ENCODE measurements at regions not wholly inside any gene's neighbourhood (a gene's known extent, or its start where the extent isn't known, plus 50 kb on each side); places are given as distances from the start of the nearest gene placed in this dataset.

DNA sequence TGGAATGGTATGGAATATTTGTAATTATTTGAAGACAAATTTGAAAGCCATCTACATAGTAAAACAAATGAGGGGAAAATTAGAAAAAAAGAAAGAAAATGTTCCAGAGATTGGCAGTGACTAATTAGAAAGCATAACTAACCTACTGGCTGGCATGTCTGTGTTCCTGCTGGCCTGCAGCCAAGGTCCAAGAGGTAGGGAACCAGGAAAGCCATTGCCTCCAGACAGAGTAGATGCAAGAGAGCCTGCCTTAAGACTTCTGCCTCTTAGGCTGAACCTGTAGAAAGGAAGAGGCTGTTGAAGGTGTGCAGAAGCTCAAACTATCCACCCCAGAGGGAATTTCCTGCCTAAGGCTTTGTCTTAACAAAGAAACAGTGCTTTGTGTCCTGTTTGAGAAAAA, 982.0 kb downstream of the SORCS1 start:
- H3K4me1 ChIP-seq (replicated peaks in 1 of 4; ENCODE audit: control insufficient read depth in 3 of 4, insufficient read depth in 4 of 4, low read length in 3 of 4): no peaks in the 10 kb centered on the region
- no peak overlapping the region for H3K14ac ChIP-seq (ENCODE audit: insufficient read length)
- H3K79me1 ChIP-seq (ENCODE audit: low read depth, low read length): no peaks in the 10 kb centered on the region
- H3K4me3 ChIP-seq (ENCODE audit: extremely low read depth in 1 of 4, insufficient read depth in 2 of 4, low read depth in 3 of 4, low read length in 4 of 4): no peak overlapping the region
- H2BK15ac ChIP-seq (ENCODE audit: low read length): no peak overlapping the region
- CTCF ChIA-PET (ENCODE audit: partially characterized antibody): interaction anchor here (1.6 kb wide), 1 partner anchor 10 kb away, joined by 7 read pairs; no protein-coding TSS in a partner anchor
- H4K91ac ChIP-seq (replicated peaks; ENCODE audit: insufficient read length, low read length): no peak overlapping the region
- no peak overlapping the region for H3K4ac ChIP-seq (replicated peaks; ENCODE audit: insufficient read length, low read depth, low read length)
- no peak overlapping the region for H2BK20ac ChIP-seq (ENCODE audit: low read length)
- no peaks in the 10 kb centered on the region for H3K36me3 ChIP-seq (ENCODE audit: control insufficient read depth in 2 of 4, insufficient read depth in 4 of 4, low read length in 3 of 4)
- H2BK12ac ChIP-seq (ENCODE audit: low read depth, low read length): no peak overlapping the region
- no peak overlapping the region for H2AFZ ChIP-seq (ENCODE audit: low read length)
- POLR2A ChIA-PET (ENCODE audit: partially characterized antibody): no interaction called here
- H3K9me3 ChIP-seq (ENCODE audit: insufficient read depth in 2 of 2, low read depth in 1 of 2, low read length in 1 of 2): no peaks in the 10 kb centered on the region
- no peak overlapping the region for H3K9ac ChIP-seq (replicated peaks in 1 of 4; ENCODE audit: extremely low read depth in 1 of 4, low read depth in 3 of 4, low read length in 3 of 4)
- no peak overlapping the region for H3K4me2 ChIP-seq (ENCODE audit: insufficient read depth in 1 of 2, low read depth in 2 of 2, low read length in 2 of 2)
- DNase-seq (ENCODE audit: low read depth in 1 of 2, low spot score in 2 of 2) (no peak), FAIRE-seq (no peak)
- H3K23me2 ChIP-seq (ENCODE audit: low read depth, low read length): no peaks in the 10 kb centered on the region
- no peaks in the 10 kb centered on the region for H4K20me1 ChIP-seq (replicated peaks in 1 of 2; ENCODE audit: control insufficient read depth in 1 of 2, insufficient read depth in 2 of 2, low read length in 2 of 2)
- H3K27me3 ChIP-seq (replicated peaks in 1 of 4; ENCODE audit: control insufficient read depth in 3 of 4, extremely low read depth in 1 of 4, insufficient read depth in 3 of 4, low read length in 3 of 4): no peaks in the 10 kb centered on the region
- H2AK5ac ChIP-seq (ENCODE audit: low read depth, low read length): no peak overlapping the region
- no peak overlapping the region for H2BK5ac ChIP-seq (ENCODE audit: low read depth, low read length)
- no peaks in the 10 kb centered on the region for H3K79me2 ChIP-seq (ENCODE audit: control insufficient read depth in 1 of 2, insufficient read depth in 2 of 2, low read length in 2 of 2)
- no peak overlapping the region for H3K18ac ChIP-seq (ENCODE audit: extremely low read depth, low read length)
- H3K56ac ChIP-seq (replicated peaks; ENCODE audit: insufficient read length, low read depth, low read length): no peak overlapping the region
- no peak overlapping the region for H3K23ac ChIP-seq (ENCODE audit: insufficient read length)
- TF ChIP-seq SUZ12 (IDR thresholded peaks at IDR 0.05; ENCODE audit: low read length): no peak
- no peak for TF ChIP-seq FOSL1 (IDR thresholded peaks at IDR 0.05; ENCODE audit: insufficient read depth, low read depth, low read length)
- TF ChIP-seq KDM4A (IDR thresholded peaks at IDR 0.05; ENCODE audit: low read depth, low read length, severe bottlenecking): no peak
- H4K5ac ChIP-seq (ENCODE audit: insufficient read length, low read depth, low read length): no peak overlapping the region
- no peak overlapping the region for H4K8ac ChIP-seq (ENCODE audit: extremely low read depth, insufficient read depth, low read length)
- no peak overlapping the region for H2BK120ac ChIP-seq (replicated peaks; ENCODE audit: low read depth, low read length)
- no peak overlapping the region for H3K27ac ChIP-seq (ENCODE audit: low read depth, low read length)
